GM12865 (cell line): ENCODE measurements at regions not wholly inside any gene's neighbourhood (a gene's known extent, or its start where the extent isn't known, plus 50 kb on each side); places are given as distances from the start of the nearest gene placed in this dataset.

Experiments used
- DNase-seq: peaks from one replicate; pipeline ENCODE4 v3.0.0; 2010; ENCODE audit warnings: low read depth
- H3K4me3 ChIP-seq: 2 replicates; pipeline ENCODE4 v1.5.1; 2011; ENCODE audit warnings: mild to moderate bottlenecking, low read depth, low read length, control low read depth
- TF ChIP-seq, protein P1 (sequence below): IDR thresholded peaks from 2 replicates; pipeline ENCODE4 v1.5.1; 2011; ENCODE audit warnings: low read length, control low read depth, low read depth, inconsistent platforms; ENCODE audit not compliant: insufficient read depth; ENCODE audit errors: missing control alignments

- no peak for DNase-seq
Measured at GRCh38 chr12:65534238-65534841, 255.9 kb downstream of the MSRB3 start.

GRCh38 chr12:65535946-65536345, 257.5 kb downstream of the MSRB3 start:
- TF ChIP-seq, protein P1, sequence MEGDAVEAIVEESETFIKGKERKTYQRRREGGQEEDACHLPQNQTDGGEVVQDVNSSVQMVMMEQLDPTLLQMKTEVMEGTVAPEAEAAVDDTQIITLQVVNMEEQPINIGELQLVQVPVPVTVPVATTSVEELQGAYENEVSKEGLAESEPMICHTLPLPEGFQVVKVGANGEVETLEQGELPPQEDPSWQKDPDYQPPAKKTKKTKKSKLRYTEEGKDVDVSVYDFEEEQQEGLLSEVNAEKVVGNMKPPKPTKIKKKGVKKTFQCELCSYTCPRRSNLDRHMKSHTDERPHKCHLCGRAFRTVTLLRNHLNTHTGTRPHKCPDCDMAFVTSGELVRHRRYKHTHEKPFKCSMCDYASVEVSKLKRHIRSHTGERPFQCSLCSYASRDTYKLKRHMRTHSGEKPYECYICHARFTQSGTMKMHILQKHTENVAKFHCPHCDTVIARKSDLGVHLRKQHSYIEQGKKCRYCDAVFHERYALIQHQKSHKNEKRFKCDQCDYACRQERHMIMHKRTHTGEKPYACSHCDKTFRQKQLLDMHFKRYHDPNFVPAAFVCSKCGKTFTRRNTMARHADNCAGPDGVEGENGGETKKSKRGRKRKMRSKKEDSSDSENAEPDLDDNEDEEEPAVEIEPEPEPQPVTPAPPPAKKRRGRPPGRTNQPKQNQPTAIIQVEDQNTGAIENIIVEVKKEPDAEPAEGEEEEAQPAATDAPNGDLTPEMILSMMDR, result no peak
- DNase-seq, result no peak
- H3K4me3 ChIP-seq, result no peak overlapping the region

More at GRCh38 chr12:65534238-65534841, 255.9 kb downstream of the MSRB3 start:
- no peak overlapping the region for H3K4me3 ChIP-seq
- TF ChIP-seq, protein P1, result no peak

- TF ChIP-seq, protein P1, result no peak
- H3K4me3 ChIP-seq, result no peak overlapping the region
- DNase-seq, result no peak
Measured at GRCh38 chr12:65536351-65536750, 257.9 kb downstream of the MSRB3 start.

DNA sequence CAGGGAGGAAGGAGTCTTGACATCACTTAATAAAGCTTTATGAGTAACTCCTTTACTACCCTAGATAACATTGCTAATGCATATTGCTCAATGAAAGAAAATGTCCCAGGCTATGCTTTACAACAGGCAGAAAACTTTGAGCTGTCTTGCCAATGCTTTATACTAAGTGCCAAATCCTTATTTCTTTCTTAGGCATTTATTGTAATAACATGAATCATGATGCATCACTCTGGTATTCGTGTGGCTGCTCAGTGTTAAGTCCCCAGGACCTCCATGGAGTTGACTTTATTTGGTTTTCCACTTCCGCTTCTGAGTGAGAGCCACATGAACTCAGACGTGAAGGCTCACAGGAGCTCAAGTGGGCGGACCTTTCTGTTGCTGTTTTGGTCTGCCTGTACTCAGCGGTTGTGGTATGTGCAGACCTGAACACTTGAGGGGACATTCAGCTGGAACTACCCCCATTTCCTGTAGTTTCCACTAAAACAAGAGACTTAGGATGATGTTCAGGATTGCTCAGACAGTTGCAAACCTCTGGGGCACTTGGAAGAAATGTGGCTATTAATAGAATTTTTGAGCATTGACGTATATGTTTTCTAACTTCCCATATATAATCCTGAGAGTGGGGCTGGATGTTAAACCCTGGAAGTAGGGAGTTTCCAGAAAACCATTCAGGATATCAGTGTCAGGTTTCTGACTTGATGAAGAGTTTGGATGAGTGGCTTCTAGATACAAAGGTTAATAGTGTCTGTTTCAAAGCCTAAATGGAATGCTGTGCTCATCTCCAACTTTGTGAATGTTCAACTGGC, 258.6 kb downstream of the MSRB3 start:
- no peak overlapping the region for H3K4me3 ChIP-seq
- DNase-seq, result peak; percentile 54
- TF ChIP-seq, protein P1, result no peak

DNA sequence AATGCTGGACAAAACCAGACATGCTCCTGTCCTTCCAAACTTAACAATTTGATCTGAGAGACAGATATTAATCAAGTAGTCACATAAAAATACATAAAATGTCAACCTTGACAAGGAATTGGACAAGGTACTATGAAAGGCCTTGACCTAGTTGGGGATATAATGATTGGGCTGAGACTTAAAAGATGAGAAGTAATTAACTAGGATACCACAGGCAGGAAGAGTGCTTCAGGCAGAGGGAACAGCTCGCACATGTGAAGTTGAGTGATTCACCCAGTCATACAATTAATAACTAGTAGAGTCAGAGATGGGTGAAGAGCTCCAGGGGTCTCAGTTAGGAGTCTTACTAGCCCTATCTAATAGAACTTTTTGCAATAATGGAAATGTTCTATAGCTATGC, 259.5 kb downstream of the MSRB3 start:
- no peak overlapping the region for H3K4me3 ChIP-seq
- DNase-seq, result no peak
- TF ChIP-seq, protein P1, result no peak

- TF ChIP-seq, protein P1, result no peak
- H3K4me3 ChIP-seq, result no peak overlapping the region
- no peak for DNase-seq
Measured at GRCh38 chr12:65539023-65539422, 260.5 kb downstream of the MSRB3 start.
